HepG2 (cell line): ENCODE measurements at regions not wholly inside any gene's neighbourhood (a gene's known extent, or its start where the extent isn't known, plus 50 kb on each side); places are given as distances from the start of the nearest gene placed in this dataset.

ENCODE experiments used
- ARNT ChIP-seq: fragments of 450-650 bp; IDR thresholded peaks from 2 replicates; pipeline ENCODE4 v1.6.1; 2017
- MXD4 ChIP-seq: IDR thresholded peaks from 2 replicates; pipeline ENCODE4 v1.6.1; 2016; ENCODE audit warnings: mild to moderate bottlenecking, missing biosample characterization, missing genetic modification reagents
- ZNF660 ChIP-seq: sonication (generic); formaldehyde crosslinking; IDR thresholded peaks from 2 replicates; pipeline ENCODE4 v1.5.1; 2020; ENCODE audit warnings: mild to moderate bottlenecking, low read depth, missing genetic modification reagents, borderline replicate concordance

DNA sequence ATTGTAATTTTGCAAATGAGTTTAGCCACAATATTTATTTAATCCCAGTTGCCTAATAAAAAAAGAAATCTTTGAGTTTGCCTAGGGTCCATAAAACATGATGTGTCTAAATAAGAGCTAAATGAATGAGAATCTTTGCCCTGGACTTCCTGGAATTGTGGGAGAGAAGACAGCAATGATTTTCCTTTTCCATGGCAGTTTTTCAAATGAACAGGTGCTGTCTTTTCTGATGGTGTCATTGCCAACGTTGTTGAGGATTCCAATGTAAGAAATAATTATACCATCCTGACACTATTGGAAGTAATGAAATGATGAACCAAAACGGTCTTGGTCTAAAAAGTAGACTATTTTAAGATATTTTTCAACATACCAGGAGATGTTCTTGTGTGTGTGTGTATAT lies 984.7 kb upstream of the CELF2 start:
- TF ChIP-seq ARNT = no peak
- no peak for TF ChIP-seq MXD4 (CRISPR knock-in tag)
- TF ChIP-seq ZNF660 (CRISPR knock-in tag) = no peak
